ENCODE measurements at regions not wholly inside any gene's neighbourhood (a gene's known extent, or its start where the extent isn't known, plus 50 kb on each side); places are given as distances from the start of the nearest gene placed in this dataset.
"Not testable (repeated sequence)": the region's sequence is repeated elsewhere in the genome, so short reads cannot be mapped to it uniquely, and the experiment has no call there.

DNA sequence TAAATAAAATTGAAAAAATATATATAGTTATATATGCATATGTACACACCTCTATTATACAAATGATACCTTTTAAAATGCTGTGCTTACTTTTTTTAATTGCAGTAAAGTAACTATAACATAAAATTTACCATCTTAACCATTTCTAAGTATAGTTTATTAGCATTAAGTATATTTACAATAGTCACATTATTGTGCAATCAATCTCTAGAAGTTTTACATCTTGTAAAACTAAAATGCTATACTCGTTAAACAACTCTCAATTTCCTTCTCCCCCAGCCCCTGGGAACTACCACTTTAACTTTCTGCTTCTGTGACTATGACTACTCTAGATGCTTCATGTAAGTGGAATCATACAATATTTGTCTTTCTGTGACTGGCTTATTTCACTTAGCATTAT, 146.7 kb upstream of the DST start:
- intact Hi-C loops (cut with DNase I): no loop called here
- no peak for DNase-seq (ENCODE audit: extremely low spot score)
- H3K9me3 ChIP-seq: no peaks in the 10 kb centered on the region
- WGBS: 59% methylated on average over 1 of the region's 1 CpG
- H3K27ac ChIP-seq (replicated peaks in 1 of 4): no peak overlapping the region
- TF ChIP-seq EP300 (IDR thresholded peaks at IDR 0.05): no peak
- no peak for TF ChIP-seq POLR2AphosphoS5 (IDR thresholded peaks at IDR 0.05)
- TF ChIP-seq, protein P1, sequence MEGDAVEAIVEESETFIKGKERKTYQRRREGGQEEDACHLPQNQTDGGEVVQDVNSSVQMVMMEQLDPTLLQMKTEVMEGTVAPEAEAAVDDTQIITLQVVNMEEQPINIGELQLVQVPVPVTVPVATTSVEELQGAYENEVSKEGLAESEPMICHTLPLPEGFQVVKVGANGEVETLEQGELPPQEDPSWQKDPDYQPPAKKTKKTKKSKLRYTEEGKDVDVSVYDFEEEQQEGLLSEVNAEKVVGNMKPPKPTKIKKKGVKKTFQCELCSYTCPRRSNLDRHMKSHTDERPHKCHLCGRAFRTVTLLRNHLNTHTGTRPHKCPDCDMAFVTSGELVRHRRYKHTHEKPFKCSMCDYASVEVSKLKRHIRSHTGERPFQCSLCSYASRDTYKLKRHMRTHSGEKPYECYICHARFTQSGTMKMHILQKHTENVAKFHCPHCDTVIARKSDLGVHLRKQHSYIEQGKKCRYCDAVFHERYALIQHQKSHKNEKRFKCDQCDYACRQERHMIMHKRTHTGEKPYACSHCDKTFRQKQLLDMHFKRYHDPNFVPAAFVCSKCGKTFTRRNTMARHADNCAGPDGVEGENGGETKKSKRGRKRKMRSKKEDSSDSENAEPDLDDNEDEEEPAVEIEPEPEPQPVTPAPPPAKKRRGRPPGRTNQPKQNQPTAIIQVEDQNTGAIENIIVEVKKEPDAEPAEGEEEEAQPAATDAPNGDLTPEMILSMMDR (IDR thresholded peaks at IDR 0.05): no peak
- TF ChIP-seq POLR2A (IDR thresholded peaks at IDR 0.05; ENCODE audit: low read depth): no peak
- no peak overlapping the region for H3K4me3 ChIP-seq
- no peaks in the 10 kb centered on the region for H3K27me3 ChIP-seq
- H3K36me3 ChIP-seq: peaks cover 0 to 4% (median 0%) of the 10 kb centered on the region in 4 donors
- H3K4me1 ChIP-seq: peaks cover 20 to 38% (median 32%) of the 10 kb centered on the region in 4 donors

DNA sequence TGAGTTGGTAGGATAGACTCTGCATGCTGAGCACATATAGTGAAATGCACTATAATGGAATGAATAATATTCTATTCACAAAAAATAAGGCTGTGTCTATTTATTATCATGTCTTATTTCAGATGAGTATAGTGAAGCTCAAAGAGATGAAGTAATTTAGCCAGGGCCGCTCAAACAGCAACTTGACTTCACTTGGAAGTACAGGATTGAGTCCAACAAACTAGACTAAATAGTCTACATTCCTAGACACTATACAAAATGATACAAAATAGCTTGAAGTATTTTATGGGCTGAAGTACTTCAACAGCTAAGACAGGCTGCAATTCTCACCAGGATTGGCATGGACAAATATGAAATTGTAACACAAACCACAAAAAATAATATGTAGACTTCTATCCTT, 144.5 kb upstream of the DST start:
- Histone ChIP-seq H3K9me3 (no peaks in the 10 kb centered on the region), H3K27ac (replicated peaks in 1 of 4) (no peak overlapping the region), H3K27me3 (no peaks in the 10 kb centered on the region), H3K4me3 (no peak overlapping the region), H3K36me3 (peaks cover 0 to 4% (median 0%) of the 10 kb centered on the region in 4 donors), H3K4me1 (peaks cover 18 to 26% (median 24%) of the 10 kb centered on the region in 4 donors)
- DNase-seq (ENCODE audit: extremely low spot score): no peak
- intact Hi-C loops (cut with DNase I): no loop called here
- TF ChIP-seq, protein P1 (IDR thresholded peaks at IDR 0.05): no peak
- TF ChIP-seq POLR2A (IDR thresholded peaks at IDR 0.05; ENCODE audit: low read depth) (no peak), EP300 (IDR thresholded peaks at IDR 0.05) (no peak), POLR2AphosphoS5 (IDR thresholded peaks at IDR 0.05) (no peak)
- WGBS: 84% methylated on average over 1 of the region's 1 CpG

DNA sequence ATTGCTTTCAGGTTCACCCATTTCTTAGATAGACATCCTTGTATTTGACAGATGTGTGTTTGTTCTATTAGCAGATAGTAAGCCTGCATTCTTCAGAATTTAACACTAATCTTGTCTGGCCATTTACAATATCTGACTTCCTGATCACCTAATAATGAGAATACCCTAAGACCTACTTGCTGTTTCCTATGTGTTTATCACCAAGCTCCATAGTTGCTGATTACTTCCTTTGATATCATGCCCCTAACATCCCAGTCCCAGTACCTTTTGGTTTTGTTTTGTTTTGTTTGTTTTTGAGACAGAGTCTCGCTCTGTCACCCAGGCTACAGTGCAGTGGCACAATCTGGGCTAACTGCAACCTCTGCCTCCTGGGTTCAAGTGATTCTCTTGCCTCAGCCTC, 143.6 kb upstream of the DST start:
- no peak for DNase-seq (ENCODE audit: extremely low spot score)
- TF ChIP-seq, protein P1 (IDR thresholded peaks at IDR 0.05): no peak
- TF ChIP-seq POLR2AphosphoS5 (IDR thresholded peaks at IDR 0.05) (no peak), POLR2A (IDR thresholded peaks at IDR 0.05; ENCODE audit: low read depth) (no peak), EP300 (IDR thresholded peaks at IDR 0.05) (no peak)

DNA sequence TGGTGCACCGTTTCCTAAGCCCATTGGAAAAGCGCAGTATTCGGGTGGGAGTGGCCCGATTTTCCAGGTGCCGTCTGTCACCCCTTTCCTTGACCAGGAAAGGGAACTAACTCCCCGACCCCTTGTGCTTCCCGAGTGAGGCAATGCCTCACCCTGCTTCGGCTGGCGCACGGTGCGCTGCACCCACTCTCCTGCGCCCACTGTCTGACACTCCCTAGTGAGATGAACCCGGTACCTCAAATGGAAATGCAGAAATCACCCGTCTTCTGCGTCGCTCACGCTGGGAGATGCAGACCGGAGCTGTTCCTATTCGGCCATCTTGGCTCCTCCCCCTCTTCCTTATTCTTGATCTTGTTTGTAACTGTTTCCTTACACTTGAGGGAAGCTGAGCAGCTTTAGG, 142.8 kb upstream of the DST start:
- WGBS: 92% methylated on average over 18 of the region's 19 CpGs
- H3K36me3 ChIP-seq; DNase-seq (ENCODE audit: extremely low spot score); H3K9me3 ChIP-seq; H3K4me3 ChIP-seq; intact Hi-C loops (cut with DNase I); H3K27me3 ChIP-seq; H3K27ac ChIP-seq (replicated peaks in 1 of 4): not testable (repeated sequence)
- H3K4me1 ChIP-seq: peaks cover 7 to 18% (median 14%) of the 10 kb centered on the region in 4 donors

More for the DNA sequence above, 143.6 kb upstream of the DST start:
- Histone ChIP-seq H3K27me3 (no peaks in the 10 kb centered on the region), H3K27ac (replicated peaks in 1 of 4) (no peak overlapping the region), H3K4me1 (peaks cover 13 to 24% (median 19%) of the 10 kb centered on the region in 4 donors), H3K4me3 (no peak overlapping the region), H3K9me3 (no peaks in the 10 kb centered on the region), H3K36me3 (peaks cover 0 to 4% (median 0%) of the 10 kb centered on the region in 4 donors)
- intact Hi-C loops (cut with DNase I): no loop called here
- 76% methylated on average over 1 of the region's 1 CpG for WGBS

DNA sequence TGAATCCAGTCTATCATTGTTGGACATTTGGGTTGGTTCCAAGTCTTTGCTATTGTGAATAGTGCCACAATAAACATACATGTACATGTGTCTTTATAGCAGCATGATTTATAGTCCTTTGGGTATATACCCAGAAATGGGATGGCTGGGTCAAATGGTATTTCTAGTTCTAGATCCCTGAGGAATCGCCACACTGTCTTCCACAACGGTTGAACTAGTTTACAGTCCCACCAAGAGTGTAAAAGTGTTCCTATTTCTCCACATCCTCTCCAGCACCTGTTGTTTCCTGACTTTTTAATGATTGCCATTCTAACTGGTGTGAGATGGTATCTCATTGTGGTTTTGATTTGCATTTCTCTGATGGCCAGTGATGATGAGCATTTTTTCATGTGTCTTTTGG, 137.4 kb upstream of the DST start:
- H3K27me3 ChIP-seq; DNase-seq (ENCODE audit: extremely low spot score); H3K4me3 ChIP-seq; H3K9me3 ChIP-seq; intact Hi-C loops (cut with DNase I); H3K27ac ChIP-seq (replicated peaks in 1 of 4); H3K36me3 ChIP-seq: not testable (repeated sequence)
- 89% methylated on average over 2 of the region's 2 CpGs for WGBS
- peaks cover 0 to 18% (median 4%) of the 10 kb centered on the region in 4 donors for H3K4me1 ChIP-seq

DNA sequence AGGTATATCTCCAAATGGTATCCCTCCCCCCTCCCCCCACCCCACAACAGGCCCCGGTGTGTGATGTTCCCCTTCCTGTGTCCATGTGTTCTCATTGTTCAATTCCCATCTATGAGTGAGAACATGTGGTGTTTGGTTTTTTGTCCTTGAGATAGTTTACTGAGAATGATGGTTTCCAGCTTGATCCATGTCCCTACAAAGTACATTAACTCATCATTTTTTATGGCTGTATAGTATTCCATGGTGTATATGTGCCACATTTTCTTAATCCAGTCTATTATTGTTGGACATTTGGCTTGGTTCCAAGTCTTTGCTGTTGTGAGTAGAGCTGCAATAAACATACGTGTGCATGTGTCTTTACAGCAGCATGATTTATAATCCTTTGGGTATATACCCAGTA, 135.8 kb upstream of the DST start:
- H3K9me3 ChIP-seq; H3K27me3 ChIP-seq; H3K36me3 ChIP-seq; intact Hi-C loops (cut with DNase I); H3K4me3 ChIP-seq; H3K27ac ChIP-seq (replicated peaks in 1 of 4); DNase-seq (ENCODE audit: extremely low spot score): not testable (repeated sequence)
- peaks cover 0 to 21% (median 4%) of the 10 kb centered on the region in 4 donors for H3K4me1 ChIP-seq
- 94% methylated on average over 1 of the region's 2 CpGs for WGBS
